Mesendoderm (in vitro differentiated cells): ENCODE measurements at regions not wholly inside any gene's neighbourhood (a gene's known extent, or its start where the extent isn't known, plus 50 kb on each side); places are given as distances from the start of the nearest gene placed in this dataset.
A peak's percentile ranks its signal among the peaks of the same experiment; 100 is the strongest.

ENCODE experiments used
- DNase-seq: peaks from one replicate; pipeline ENCODE4 v3.0.0; 2013
- H2AK5ac ChIP-seq: 2 replicates; pipeline ENCODE4 v1.6.1; 2013; ENCODE audit warnings: low read length, inconsistent platforms
- H2BK120ac ChIP-seq: 2 replicates; pipeline ENCODE4 v1.6.1; 2013; ENCODE audit warnings: low read depth, mild to moderate bottlenecking, low read length, moderate library complexity, mixed read lengths
- H2BK15ac ChIP-seq: replicated peaks from 2 replicates; pipeline ENCODE4 v1.6.1; 2013; ENCODE audit warnings: low read depth, mild to moderate bottlenecking, moderate library complexity
- H2BK5ac ChIP-seq: 2 replicates; pipeline ENCODE4 v1.6.1; 2013; ENCODE audit warnings: low read length, inconsistent platforms
- H3K18ac ChIP-seq: 2 replicates; pipeline ENCODE4 v1.6.1; 2013; ENCODE audit warnings: mild to moderate bottlenecking, low read length, mixed read lengths
- H3K23ac ChIP-seq: one replicate; pipeline ENCODE4 v1.6.1; 2013; ENCODE audit warnings: low read length
- H3K27ac ChIP-seq: 2 replicates; pipeline ENCODE4 v1.5.1; 2013; ENCODE audit warnings: low read depth, mild to moderate bottlenecking, inconsistent platforms, low read length, moderate library complexity
- H3K27me3 ChIP-seq: 2 replicates; pipeline ENCODE4 v1.6.1; 2013; ENCODE audit warnings: low read length, control low read depth, mild to moderate bottlenecking, inconsistent platforms; ENCODE audit not compliant: insufficient read depth, poor library complexity
- H3K36me3 ChIP-seq: 2 replicates; pipeline ENCODE4 v1.6.1; 2013; ENCODE audit warnings: low read length, inconsistent platforms; ENCODE audit not compliant: control insufficient read depth, insufficient read depth
- H3K4ac ChIP-seq: one replicate; pipeline ENCODE4 v1.6.1; 2013; ENCODE audit warnings: low read depth, mild to moderate bottlenecking, low read length, moderate library complexity
- H3K4me1 ChIP-seq: 2 replicates; pipeline ENCODE4 v1.6.1; 2013; ENCODE audit warnings: low read depth, low read length, inconsistent platforms; ENCODE audit not compliant: control insufficient read depth
- H3K4me2 ChIP-seq: 2 replicates; pipeline ENCODE4 v1.6.1; 2013; ENCODE audit warnings: low read length
- H3K4me3 ChIP-seq: 2 replicates; pipeline ENCODE4 v1.5.1; 2013; ENCODE audit warnings: mild to moderate bottlenecking, low read length
- H3K56ac ChIP-seq: one replicate; pipeline ENCODE4 v1.6.1; 2013; ENCODE audit warnings: low read length
- H3K79me1 ChIP-seq: 2 replicates; pipeline ENCODE4 v1.6.1; 2013; ENCODE audit warnings: low read length, inconsistent platforms
- H3K79me2 ChIP-seq: 2 replicates; pipeline ENCODE4 v1.6.1; 2013; ENCODE audit warnings: mild to moderate bottlenecking, low read length; ENCODE audit not compliant: control insufficient read depth, insufficient read depth
- H3K9ac ChIP-seq: 2 replicates; pipeline ENCODE4 v1.6.1; 2013; ENCODE audit warnings: low read length, inconsistent platforms
- H4K5ac ChIP-seq: one replicate; pipeline ENCODE4 v1.6.1; 2013; ENCODE audit warnings: low read length
- H4K8ac ChIP-seq: one replicate; pipeline ENCODE4 v1.6.1; 2013; ENCODE audit warnings: low read depth, mild to moderate bottlenecking, control low read depth, low read length, moderate library complexity
- WGBS: extraction: QIAGEN DNeasy Blood & Tissue Kit; methylation state at CpG from one replicate; pipeline ENCODE4 v1.1.7; 2013; ENCODE audit warnings: low lambda C conversion rate, missing lambda C conversion rate; ENCODE audit not compliant: insufficient coverage; ENCODE audit errors: extremely low coverage; 5-methylcytosine and 5-hydroxymethylcytosine counted together

DNA sequence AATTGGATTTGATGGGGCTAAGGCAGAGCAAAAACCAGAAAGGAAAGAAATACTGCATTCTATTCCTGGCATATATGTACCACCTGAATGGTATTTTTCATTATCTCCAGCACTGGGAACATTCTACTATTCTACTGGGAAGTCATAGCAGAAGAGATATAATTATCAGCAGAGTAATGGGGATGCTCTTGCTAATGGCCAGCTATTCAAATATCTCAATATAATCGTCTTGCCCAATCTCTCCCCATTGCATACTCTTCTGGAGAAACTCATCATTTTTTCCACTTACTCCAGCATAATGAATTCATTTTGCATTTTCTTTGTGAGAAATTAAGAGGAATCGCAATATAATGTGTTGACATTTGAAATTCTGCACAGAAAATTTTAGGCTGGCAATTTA lies 1794.7 kb upstream of the PIK3C3 start:
- WGBS: no CpG with 5 or more reads among the region's 2 CpGs
- Histone ChIP-seq H3K4me3 (no peak overlapping the region), H3K79me2 (no peaks in the 10 kb centered on the region), H3K4me1 (no peaks in the 10 kb centered on the region), H3K4me2 (no peak overlapping the region), H3K23ac (no peak overlapping the region), H3K56ac (no peak overlapping the region), H3K18ac (no peak overlapping the region), H2AK5ac (no peak overlapping the region), H4K5ac (no peak overlapping the region), H3K79me1 (no peaks in the 10 kb centered on the region), H2BK15ac (no peak overlapping the region), H3K27me3 (no peaks in the 10 kb centered on the region), H3K27ac (no peak overlapping the region), H2BK5ac (no peak overlapping the region), H2BK120ac (no peak overlapping the region), H3K4ac (no peak overlapping the region), H3K9ac (no peak overlapping the region), H4K8ac (no peak overlapping the region), H3K36me3 (no peaks in the 10 kb centered on the region)
- DNase-seq: no peak

DNA sequence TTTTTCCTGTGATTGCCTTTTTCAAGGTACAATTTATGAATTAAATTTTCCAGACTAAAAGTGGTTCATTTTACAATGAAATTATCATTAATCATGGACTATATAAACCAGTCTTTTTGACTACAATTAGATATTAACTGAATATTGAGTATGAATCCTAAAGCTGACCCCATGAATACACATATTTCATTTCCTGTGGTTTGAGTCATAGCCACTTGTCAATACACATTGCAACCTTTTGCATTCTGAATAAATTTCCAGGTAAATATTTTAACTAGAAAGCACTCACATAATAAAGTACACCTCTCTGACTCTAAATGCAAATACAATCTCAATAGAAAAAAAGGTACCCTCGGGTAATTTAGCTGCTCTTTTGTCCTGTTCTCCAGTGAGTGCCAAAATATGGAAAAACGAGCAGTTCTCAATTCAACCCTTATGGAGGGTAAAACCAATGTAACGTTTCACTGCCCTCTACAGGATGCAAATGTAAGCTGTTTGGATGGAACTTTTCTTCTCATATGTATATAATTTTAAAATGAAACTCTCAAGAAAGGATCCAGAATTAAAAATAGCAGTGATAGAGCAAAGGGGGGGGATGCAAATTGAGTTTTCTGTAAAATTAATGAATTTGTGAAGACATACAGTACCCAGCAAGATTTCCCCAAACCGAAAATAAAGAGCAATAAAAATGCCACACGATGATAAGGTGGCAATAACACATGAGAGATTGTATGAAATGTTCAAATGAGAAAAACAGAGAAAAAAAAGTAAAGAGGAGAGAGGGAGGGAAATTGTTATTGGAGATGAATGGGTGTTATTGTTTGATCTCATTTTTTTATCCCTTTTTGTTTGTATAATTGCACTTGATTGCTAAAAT lies 1795.7 kb upstream of the PIK3C3 start:
- no peak overlapping the region for H4K5ac ChIP-seq
- no peaks in the 10 kb centered on the region for H3K79me1 ChIP-seq
- no peak overlapping the region for H3K4me3 ChIP-seq
- H2AK5ac ChIP-seq: no peak overlapping the region
- H3K4me2 ChIP-seq: no peak overlapping the region
- no peak overlapping the region for H4K8ac ChIP-seq
- H3K79me2 ChIP-seq: no peaks in the 10 kb centered on the region
- no CpG with 5 or more reads among the region's 5 CpGs for WGBS
- no peak overlapping the region for H2BK120ac ChIP-seq
- H3K56ac ChIP-seq: no peak overlapping the region
- no peak overlapping the region for H3K18ac ChIP-seq
- H3K36me3 ChIP-seq: no peaks in the 10 kb centered on the region
- no peak overlapping the region for H2BK15ac ChIP-seq
- DNase-seq: peak; percentile 52
- H3K4me1 ChIP-seq: no peaks in the 10 kb centered on the region
- H3K27me3 ChIP-seq: no peaks in the 10 kb centered on the region
- no peak overlapping the region for H3K27ac ChIP-seq
- no peak overlapping the region for H3K4ac ChIP-seq
- H3K23ac ChIP-seq: no peak overlapping the region
- H2BK5ac ChIP-seq: no peak overlapping the region
- H3K9ac ChIP-seq: no peak overlapping the region

DNA sequence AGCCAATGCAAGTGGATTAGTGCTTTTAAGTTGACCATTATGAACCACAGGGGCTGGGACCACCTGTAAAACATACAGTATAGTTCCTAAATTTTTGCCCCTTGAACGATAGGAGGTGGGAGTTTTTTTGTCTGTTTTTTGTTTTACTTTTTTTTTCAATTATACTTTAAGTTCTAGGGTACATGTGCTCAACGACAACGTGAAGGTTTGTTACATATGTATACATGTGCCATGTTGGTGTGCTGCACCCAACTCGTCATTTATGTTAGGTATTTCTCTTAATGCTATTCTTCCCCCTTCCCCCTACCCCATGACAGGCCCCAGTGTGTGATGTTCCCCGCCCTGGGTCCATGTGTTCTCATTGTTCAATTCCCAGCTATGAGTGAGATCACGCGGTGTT lies 1797.9 kb upstream of the PIK3C3 start:
- Histone ChIP-seq H3K56ac (no peak overlapping the region), H2BK15ac (no peak overlapping the region), H3K27me3 (no peaks in the 10 kb centered on the region), H3K79me1 (no peaks in the 10 kb centered on the region), H3K23ac (no peak overlapping the region), H3K36me3 (no peaks in the 10 kb centered on the region), H3K4me3 (no peak overlapping the region), H4K5ac (no peak overlapping the region), H2BK5ac (no peak overlapping the region), H3K4me1 (no peaks in the 10 kb centered on the region), H3K9ac (no peak overlapping the region), H3K4me2 (no peak overlapping the region), H2BK120ac (no peak overlapping the region), H3K79me2 (no peaks in the 10 kb centered on the region), H3K27ac (no peak overlapping the region), H3K18ac (no peak overlapping the region), H3K4ac (no peak overlapping the region), H2AK5ac (no peak overlapping the region), H4K8ac (no peak overlapping the region)
- WGBS: no CpG with 5 or more reads among the region's 7 CpGs
- no peak for DNase-seq

DNA sequence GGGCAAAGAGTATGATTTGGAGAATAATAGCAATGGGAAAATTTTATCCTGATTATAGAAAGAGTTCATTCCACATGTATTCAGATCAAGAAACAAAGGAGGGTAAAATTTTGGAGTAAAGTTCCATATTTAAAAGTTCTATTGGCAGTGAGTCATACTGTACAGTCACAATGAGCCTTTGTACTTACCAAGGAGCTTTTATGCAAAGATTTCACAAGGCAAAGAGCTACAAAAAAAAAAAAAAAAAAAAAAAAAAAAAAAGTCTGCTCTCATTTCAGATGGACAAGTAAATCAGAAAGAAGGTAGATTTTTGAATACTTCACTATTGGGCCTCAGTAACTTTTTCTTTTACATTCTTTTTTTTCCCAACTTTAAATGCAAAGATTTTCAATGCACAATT lies 1802.2 kb upstream of the PIK3C3 start:
- H3K27me3 ChIP-seq: no peaks in the 10 kb centered on the region
- H3K79me1 ChIP-seq: no peaks in the 10 kb centered on the region
- no peak overlapping the region for H3K9ac ChIP-seq
- H3K36me3 ChIP-seq: no peaks in the 10 kb centered on the region
- no peak overlapping the region for H4K8ac ChIP-seq
- H2AK5ac ChIP-seq: no peak overlapping the region
- no peak overlapping the region for H3K56ac ChIP-seq
- DNase-seq: no peak
- H3K23ac ChIP-seq: no peak overlapping the region
- H2BK15ac ChIP-seq: no peak overlapping the region
- no peak overlapping the region for H3K4ac ChIP-seq
- H3K4me1 ChIP-seq: no peaks in the 10 kb centered on the region
- H3K18ac ChIP-seq: no peak overlapping the region
- no peaks in the 10 kb centered on the region for H3K79me2 ChIP-seq
- H4K5ac ChIP-seq: no peak overlapping the region
- H2BK5ac ChIP-seq: no peak overlapping the region
- H3K4me2 ChIP-seq: no peak overlapping the region
- no peak overlapping the region for H3K4me3 ChIP-seq
- H2BK120ac ChIP-seq: no peak overlapping the region
- H3K27ac ChIP-seq: no peak overlapping the region

DNA sequence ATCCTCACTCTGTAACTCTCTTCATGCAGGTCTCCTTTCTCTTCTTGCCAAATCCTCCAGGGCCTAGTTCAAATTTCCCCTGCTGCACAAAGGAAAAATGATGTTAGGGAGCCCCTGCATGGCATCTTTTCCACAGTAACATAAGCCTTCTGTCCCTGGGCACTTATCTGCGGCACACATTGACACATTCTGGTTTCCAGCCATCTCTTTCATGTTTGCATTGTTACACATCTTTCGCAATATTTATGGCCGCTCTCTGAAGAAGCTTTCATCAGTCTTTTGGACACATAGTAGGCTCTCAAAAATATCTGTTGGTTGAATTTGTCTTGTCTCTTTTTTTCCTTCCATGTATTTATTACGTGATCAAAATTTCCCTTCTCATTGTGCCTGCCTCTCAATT lies 1806.1 kb upstream of the PIK3C3 start:
- Histone ChIP-seq H4K8ac (peak overlapping the region; percentile 28), H2BK120ac (no peak overlapping the region), H3K27me3 (no peaks in the 10 kb centered on the region), H3K4me1 (no peaks in the 10 kb centered on the region), H2AK5ac (no peak overlapping the region), H3K27ac (no peak overlapping the region), H3K56ac (no peak overlapping the region), H3K9ac (no peak overlapping the region), H4K5ac (no peak overlapping the region), H3K4me2 (no peak overlapping the region), H3K23ac (no peak overlapping the region), H2BK15ac (no peak overlapping the region), H2BK5ac (no peak overlapping the region), H3K36me3 (no peaks in the 10 kb centered on the region), H3K18ac (no peak overlapping the region), H3K4ac (no peak overlapping the region), H3K4me3 (no peak overlapping the region), H3K79me2 (no peaks in the 10 kb centered on the region), H3K79me1 (no peaks in the 10 kb centered on the region)
- no peak for DNase-seq
- WGBS: no CpG with 5 or more reads among the region's 4 CpGs

DNA sequence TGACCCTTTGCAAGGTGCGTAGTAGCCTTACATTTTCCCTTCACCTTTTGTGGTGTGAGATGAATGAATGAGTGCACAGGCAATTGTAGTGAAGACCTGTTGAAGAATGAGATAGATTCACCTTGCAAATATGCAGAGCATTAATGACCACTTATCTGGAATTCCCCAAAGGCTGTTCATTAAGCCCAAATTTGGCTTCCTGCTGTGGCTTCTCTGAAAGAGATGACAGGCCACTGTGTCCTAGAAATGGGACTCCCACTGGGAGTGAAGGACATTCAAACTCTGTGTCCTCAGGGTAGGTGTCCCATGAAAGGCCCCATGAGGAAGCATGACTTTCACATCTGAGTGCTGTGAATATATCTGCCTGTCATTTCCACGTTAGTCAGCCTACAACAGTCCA lies 1821.8 kb upstream of the PIK3C3 start:
- H2BK120ac ChIP-seq: no peak overlapping the region
- H3K4me1 ChIP-seq: no peaks in the 10 kb centered on the region
- no peak overlapping the region for H3K9ac ChIP-seq
- H3K18ac ChIP-seq: no peak overlapping the region
- H4K8ac ChIP-seq: no peak overlapping the region
- no peaks in the 10 kb centered on the region for H3K27me3 ChIP-seq
- peak overlapping the region; percentile 5 for H3K4me3 ChIP-seq
- no peak overlapping the region for H4K5ac ChIP-seq
- no peaks in the 10 kb centered on the region for H3K79me1 ChIP-seq
- WGBS: no CpG with 5 or more reads among the region's 2 CpGs
- no peak overlapping the region for H2BK5ac ChIP-seq
- H2BK15ac ChIP-seq: no peak overlapping the region
- no peak overlapping the region for H2AK5ac ChIP-seq
- H3K27ac ChIP-seq: no peak overlapping the region
- H3K79me2 ChIP-seq: no peaks in the 10 kb centered on the region
- no peaks in the 10 kb centered on the region for H3K36me3 ChIP-seq
- H3K56ac ChIP-seq: no peak overlapping the region
- no peak overlapping the region for H3K23ac ChIP-seq
- DNase-seq: peak; percentile 38
- H3K4me2 ChIP-seq: no peak overlapping the region
- H3K4ac ChIP-seq: no peak overlapping the region
